Adrenal gland (tissue), 5 donors: ENCODE measurements at regions not wholly inside any gene's neighbourhood (a gene's known extent, or its start where the extent isn't known, plus 50 kb on each side); places are given as distances from the start of the nearest gene placed in this dataset.

ENCODE experiments used
- CTCF ChIP-seq, 6 experiments: fragments of 450-650 bp in 4 of 6; fragments of 200-600 bp in 2 of 6; sonication (generic) in 1 of 6; IDR thresholded peaks; 1 replicate in 5 of 6; 2 replicates in 1 of 6; pipeline versions ENCODE4 v1.5.1 to v1.8.0; 2016 to 2021; ENCODE audit warnings: antibody characterized with exemption in 6 of 6, mild to moderate bottlenecking in 2 of 6, moderate library complexity in 1 of 6
- POLR2A ChIP-seq, 2 donors: fragments of 450-650 bp; IDR thresholded peaks; one replicate each; pipeline ENCODE4 v1.6.1; 2017; ENCODE audit warnings: antibody characterized with exemption in 2 of 2, mild to moderate bottlenecking in 2 of 2, moderate library complexity in 1 of 2
- donor health status: DM: no; HTN: no; CAD: no.

DNA sequence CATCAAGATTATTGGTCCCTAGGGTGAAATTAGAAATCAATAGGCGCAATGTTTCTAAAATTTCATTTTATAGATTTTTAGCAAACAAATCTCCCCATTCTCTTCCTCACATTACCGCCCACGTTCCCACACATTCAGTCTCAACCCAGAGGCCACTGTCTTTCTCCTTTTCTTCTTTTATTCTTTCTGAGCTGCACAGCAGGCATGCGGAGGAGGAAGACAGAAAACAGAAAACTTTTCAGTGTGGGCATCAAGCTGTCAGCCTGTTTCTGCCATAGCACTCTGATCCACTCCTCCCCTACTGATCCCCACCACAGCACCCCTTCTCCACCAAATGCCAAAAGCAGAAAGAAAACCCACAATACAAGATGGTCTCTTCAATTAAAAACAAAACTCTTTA is 94.8 kb upstream of the ADAMTS3 start:
- TF ChIP-seq CTCF (IDR thresholded peaks at IDR 0.05) (no peak), POLR2A (IDR thresholded peaks at IDR 0.05) (no peak)
